Activated CD4-positive, alpha-beta T cell treated with anti-CD3 and anti-CD28 coated beads, Interleukin-2, amount 10 ng/mL, durations not matched to agents 7 days and 5 days (primary cell): ENCODE measurements at regions not wholly inside any gene's neighbourhood (a gene's known extent, or its start where the extent isn't known, plus 50 kb on each side); places are given as distances from the start of the nearest gene placed in this dataset.
"Not testable (repeated sequence)": the region's sequence is repeated elsewhere in the genome, so short reads cannot be mapped to it uniquely, and the experiment has no call there.

Experiments
- CTCF ChIA-PET: fragments of 350-600 bp; sonication (Branson Sonifier 250); formaldehyde crosslinking; loops from one replicate; lab custom pipeline; 2021; ENCODE audit warnings: antibody characterized with exemption; lab: Charles Lee
- POLR2A ChIA-PET: fragments of 350-600 bp; sonication (Branson Sonifier 250); formaldehyde crosslinking; loops from one replicate; lab custom pipeline; 2021; ENCODE audit warnings: antibody characterized with exemption; lab: Charles Lee
- DNase-seq: peaks from one replicate; pipeline ENCODE4 v3.0.0-alpha.2; 2020
- H3K27ac Mint-ChIP-seq: one replicate; pipeline ENCODE4 v1.8.0; 2021; ENCODE audit warnings: mild to moderate bottlenecking, moderate library complexity, mixed read lengths
- H3K27me3 Mint-ChIP-seq: one replicate; pipeline ENCODE4 v1.8.0; 2021; ENCODE audit warnings: mixed read lengths
- H3K36me3 Mint-ChIP-seq: one replicate; pipeline ENCODE4 v1.8.0; 2021; ENCODE audit warnings: low read depth, mixed read lengths
- H3K4me1 Mint-ChIP-seq: one replicate; pipeline ENCODE4 v1.8.0; 2021; ENCODE audit warnings: mixed read lengths
- H3K4me3 Mint-ChIP-seq: one replicate; pipeline ENCODE4 v1.8.0; 2021; ENCODE audit warnings: mild to moderate bottlenecking, moderate library complexity, mixed read lengths
- H3K9me3 Mint-ChIP-seq: one replicate; pipeline ENCODE4 v1.8.0; 2021; ENCODE audit warnings: mixed read lengths

GRCh38 chr2:160621748-160622147 is 128.1 kb upstream of the RBMS1 start:
- peaks cover 11% of the 10 kb centered on the region for H3K9me3 Mint-ChIP-seq
- no peak overlapping the region for H3K27ac Mint-ChIP-seq
- no peak for DNase-seq
- CTCF ChIA-PET: no interaction called here
- no peak overlapping the region for H3K4me3 Mint-ChIP-seq
- no peaks in the 10 kb centered on the region for H3K36me3 Mint-ChIP-seq
- no peaks in the 10 kb centered on the region for H3K4me1 Mint-ChIP-seq
- POLR2A ChIA-PET: no interaction called here
- no peaks in the 10 kb centered on the region for H3K27me3 Mint-ChIP-seq

GRCh38 chr2:160628020-160628637 is 134.5 kb upstream of the RBMS1 start:
- H3K9me3 Mint-ChIP-seq, DNase-seq, H3K4me1 Mint-ChIP-seq, H3K4me3 Mint-ChIP-seq, CTCF ChIA-PET, POLR2A ChIA-PET, H3K36me3 Mint-ChIP-seq, H3K27me3 Mint-ChIP-seq, H3K27ac Mint-ChIP-seq: not testable (repeated sequence)

- POLR2A ChIA-PET: no interaction called here
- Mint-ChIP-seq H3K27me3 (no peaks in the 10 kb centered on the region), H3K27ac (no peak overlapping the region), H3K4me3 (no peak overlapping the region), H3K9me3 (peaks cover 5% of the 10 kb centered on the region), H3K36me3 (no peaks in the 10 kb centered on the region), H3K4me1 (no peaks in the 10 kb centered on the region)
- CTCF ChIA-PET: no interaction called here
- no peak for DNase-seq
Observed at GRCh38 chr2:160628811-160629210, 135.2 kb upstream of the RBMS1 start.

DNA sequence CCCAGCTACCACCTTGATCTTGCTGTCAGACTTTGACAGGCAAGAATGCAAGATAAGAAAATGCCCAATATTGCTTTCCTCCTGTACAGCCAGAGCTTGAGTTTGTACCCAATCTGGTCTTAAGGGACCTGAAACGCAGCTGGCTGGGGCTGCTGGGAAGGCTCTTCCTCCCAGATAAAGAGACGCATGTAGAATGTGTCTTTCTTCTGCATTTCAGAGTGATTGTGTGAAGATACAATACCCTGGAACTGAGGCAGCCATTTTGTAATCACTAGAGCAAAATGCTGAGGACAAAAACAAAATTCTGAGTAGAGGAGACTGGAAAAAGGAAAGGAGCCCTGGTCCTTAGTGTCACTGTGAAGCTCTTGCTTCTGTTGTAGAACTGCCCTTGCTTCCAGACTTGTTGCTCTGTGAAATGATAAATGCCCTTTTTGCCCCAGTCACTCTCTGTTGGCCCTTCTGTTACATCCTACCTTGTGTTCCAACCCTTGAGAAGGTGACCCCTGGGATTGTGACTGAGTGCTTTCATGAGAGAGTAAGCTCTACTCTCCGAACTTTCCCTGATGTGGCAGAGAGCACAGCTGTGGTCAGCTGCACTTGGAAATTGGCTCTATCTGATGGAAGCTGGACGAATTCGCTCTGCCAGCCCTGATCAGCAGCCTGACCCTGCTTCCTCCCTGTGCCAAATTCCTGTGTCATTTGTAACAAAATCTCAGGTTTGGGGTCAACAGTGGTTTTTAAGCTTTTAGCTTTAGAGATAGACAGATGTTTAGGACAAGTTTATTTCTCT is 137.4 kb upstream of the RBMS1 start:
- no peaks in the 10 kb centered on the region for H3K9me3 Mint-ChIP-seq
- no peaks in the 10 kb centered on the region for H3K36me3 Mint-ChIP-seq
- no peak for DNase-seq
- H3K27ac Mint-ChIP-seq: no peak overlapping the region
- CTCF ChIA-PET: interaction anchor here (0.5 kb wide), 1 partner anchor 87 kb away, joined by 4 read pairs; no protein-coding TSS in a partner anchor
- H3K27me3 Mint-ChIP-seq: no peaks in the 10 kb centered on the region
- POLR2A ChIA-PET: no interaction called here
- no peak overlapping the region for H3K4me3 Mint-ChIP-seq
- no peaks in the 10 kb centered on the region for H3K4me1 Mint-ChIP-seq

- no peak for DNase-seq
- Mint-ChIP-seq H3K36me3 (no peaks in the 10 kb centered on the region), H3K9me3 (peaks cover 7% of the 10 kb centered on the region), H3K27me3 (no peaks in the 10 kb centered on the region), H3K4me1 (no peaks in the 10 kb centered on the region), H3K4me3 (no peak overlapping the region), H3K27ac (no peak overlapping the region)
- POLR2A ChIA-PET: no interaction called here
- CTCF ChIA-PET: interaction anchor here (1.0 kb wide), 1 partner anchor 13 kb away, joined by 3 read pairs; no protein-coding TSS in a partner anchor
Observed at GRCh38 chr2:160632084-160632975, 138.7 kb upstream of the RBMS1 start.

DNA sequence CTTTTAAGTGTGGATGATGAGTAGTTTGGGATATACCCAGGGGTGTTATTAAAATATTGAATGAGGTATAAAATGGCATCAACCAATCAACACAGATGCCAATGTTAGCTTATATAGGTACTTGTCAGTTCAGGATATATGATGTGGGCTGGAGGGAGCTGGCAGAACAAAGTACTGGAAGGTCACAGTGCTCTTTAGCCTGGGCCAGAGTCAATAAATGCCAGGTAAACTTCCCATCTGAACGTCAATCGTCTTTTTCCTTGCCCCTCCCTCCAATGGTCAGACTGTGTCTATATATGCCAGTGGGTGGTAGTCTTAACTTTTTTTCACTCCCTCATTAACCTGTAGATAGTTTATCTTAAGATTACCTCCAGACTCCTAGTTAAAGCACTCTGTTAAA is 140.8 kb upstream of the RBMS1 start:
- H3K4me1 Mint-ChIP-seq: no peaks in the 10 kb centered on the region
- H3K4me3 Mint-ChIP-seq: no peak overlapping the region
- DNase-seq: no peak
- H3K27ac Mint-ChIP-seq: no peak overlapping the region
- peaks cover 11% of the 10 kb centered on the region for H3K9me3 Mint-ChIP-seq
- H3K36me3 Mint-ChIP-seq: peaks cover 2% of the 10 kb centered on the region
- CTCF ChIA-PET: no interaction called here
- no peaks in the 10 kb centered on the region for H3K27me3 Mint-ChIP-seq
- POLR2A ChIA-PET: no interaction called here

DNA sequence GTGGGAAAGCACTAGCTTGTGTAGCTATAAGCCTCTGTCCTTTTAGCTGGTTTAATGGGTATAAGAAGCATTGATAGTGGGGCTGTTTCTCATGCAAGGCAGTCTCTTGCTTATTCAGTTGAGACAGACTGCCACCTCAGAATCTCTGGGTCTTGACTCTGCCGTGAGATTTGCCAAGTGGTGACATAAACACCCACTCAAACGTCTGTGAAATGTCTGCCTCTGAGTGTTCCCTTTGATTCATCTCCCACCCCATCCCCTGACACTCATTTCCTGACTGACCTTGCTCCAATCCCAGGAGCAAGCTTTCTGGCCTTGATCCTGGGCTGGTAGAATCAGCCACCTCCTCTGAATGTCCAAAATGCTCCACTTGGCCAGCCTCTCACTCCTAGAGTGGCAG is 141.9 kb upstream of the RBMS1 start:
- Mint-ChIP-seq H3K36me3 (peaks cover 3% of the 10 kb centered on the region), H3K4me1 (no peaks in the 10 kb centered on the region), H3K27me3 (no peaks in the 10 kb centered on the region), H3K4me3 (no peak overlapping the region), H3K27ac (no peak overlapping the region), H3K9me3 (peaks cover 17% of the 10 kb centered on the region)
- CTCF ChIA-PET: no interaction called here
- POLR2A ChIA-PET: no interaction called here
- DNase-seq: no peak

- H3K4me3 Mint-ChIP-seq: no peak overlapping the region
- H3K36me3 Mint-ChIP-seq: peaks cover 3% of the 10 kb centered on the region
- ChIA-PET CTCF (interaction anchor here (1.2 kb wide), 1 partner anchor 459 kb away, joined by 3 read pairs; no protein-coding TSS in a partner anchor), POLR2A (no interaction called here)
- peaks cover 25% of the 10 kb centered on the region for H3K9me3 Mint-ChIP-seq
- H3K27me3 Mint-ChIP-seq: peaks cover 1% of the 10 kb centered on the region
- no peak for DNase-seq
- H3K27ac Mint-ChIP-seq: no peak overlapping the region
- H3K4me1 Mint-ChIP-seq: no peaks in the 10 kb centered on the region
Observed at GRCh38 chr2:160639472-160639871, 145.9 kb upstream of the RBMS1 start.

DNA sequence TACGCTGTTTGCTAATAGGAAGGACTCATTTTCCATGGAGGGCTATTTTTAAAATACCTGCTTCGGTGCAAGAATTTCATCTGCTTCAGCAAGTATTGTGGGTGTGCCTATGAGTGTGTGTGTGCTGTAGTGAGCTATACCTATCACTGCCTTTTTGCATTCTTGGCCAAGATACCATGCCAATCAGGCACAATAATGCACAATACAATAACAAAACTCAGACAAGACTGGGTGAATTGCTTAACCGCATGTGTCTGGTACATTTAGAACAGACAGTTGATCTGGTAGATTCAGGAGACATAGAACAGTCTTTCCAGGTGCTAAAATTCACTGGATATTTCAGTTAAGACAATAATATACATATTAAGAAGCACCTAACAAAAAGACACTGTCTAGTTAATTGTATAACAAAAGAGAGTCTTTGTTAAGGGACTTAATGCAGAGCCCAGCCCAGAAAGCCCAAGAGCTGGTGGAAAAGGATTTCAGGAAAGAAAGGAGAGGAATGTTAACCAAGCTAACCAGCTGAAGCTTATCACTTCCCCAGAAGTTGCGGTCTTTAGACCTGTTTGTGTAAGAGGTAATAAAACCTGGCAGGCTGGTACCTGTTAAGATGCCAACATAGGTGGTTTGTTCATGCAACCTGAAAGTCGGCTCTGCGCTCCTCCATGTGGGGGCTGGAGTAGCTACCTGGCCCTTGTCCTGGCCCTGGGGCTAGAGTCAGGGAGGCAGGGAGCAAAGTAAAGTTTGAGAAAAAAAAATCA is 153.3 kb upstream of the RBMS1 start:
- Mint-ChIP-seq H3K36me3 (no peaks in the 10 kb centered on the region), H3K27me3 (peaks cover 1% of the 10 kb centered on the region), H3K4me3 (no peak overlapping the region), H3K4me1 (peaks cover 12% of the 10 kb centered on the region), H3K9me3 (no peaks in the 10 kb centered on the region), H3K27ac (no peak overlapping the region)
- no peak for DNase-seq
- POLR2A ChIA-PET: no interaction called here
- CTCF ChIA-PET: interaction anchor here (0.9 kb wide), 1 partner anchor 29 kb away, joined by 3 read pairs; no protein-coding TSS in a partner anchor

GRCh38 chr2:160647967-160648685 is 154.5 kb upstream of the RBMS1 start:
- CTCF ChIA-PET: no interaction called here
- H3K27ac Mint-ChIP-seq: no peak overlapping the region
- POLR2A ChIA-PET: no interaction called here

GRCh38 chr2:160649698-160650097 is 156.1 kb upstream of the RBMS1 start:
- Mint-ChIP-seq H3K4me1 (peaks cover 27% of the 10 kb centered on the region), H3K36me3 (no peaks in the 10 kb centered on the region), H3K9me3 (no peaks in the 10 kb centered on the region), H3K27ac (no peak overlapping the region), H3K4me3 (no peak overlapping the region), H3K27me3 (no peaks in the 10 kb centered on the region)
- DNase-seq: no peak
- ChIA-PET POLR2A (interaction anchor here (0.6 kb wide), 1 partner anchor 14 kb away, joined by 3 read pairs; no protein-coding TSS in a partner anchor), CTCF (no interaction called here)

More at GRCh38 chr2:160647967-160648685, 154.5 kb upstream of the RBMS1 start:
- peaks cover 24% of the 10 kb centered on the region for H3K4me1 Mint-ChIP-seq
- no peak overlapping the region for H3K4me3 Mint-ChIP-seq
- no peak for DNase-seq
- H3K9me3 Mint-ChIP-seq: no peaks in the 10 kb centered on the region
- H3K36me3 Mint-ChIP-seq: no peaks in the 10 kb centered on the region
- peaks cover 1% of the 10 kb centered on the region for H3K27me3 Mint-ChIP-seq
